ENCODE measurements at regions not wholly inside any gene's neighbourhood (a gene's known extent, or its start where the extent isn't known, plus 50 kb on each side); places are given as distances from the start of the nearest gene placed in this dataset.

GRCh38 chr15:92332125-92332899 lies 61.4 kb upstream of the ST8SIA2 start:
- ChIA-PET POLR2A (no interaction called here), CTCF (ENCODE audit: low intra/inter-chr PET ratio, low total read pairs) (no interaction called here)
- BruUV-seq (replicated peaks), result no TSS peak
- H3K79me2 ChIP-seq (ENCODE audit: insufficient read depth, low read length), result no peaks in the 10 kb centered on the region
- TF ChIP-seq DNMT3B (CRISPR knock-in tag; conservative IDR thresholded peaks at IDR 0.05), result no peak
- no peak for TF ChIP-seq ZNF678 (CRISPR knock-in tag; IDR thresholded peaks at IDR 0.05)
- TF ChIP-seq NFE2L2 (IDR thresholded peaks at IDR 0.05; ENCODE audit: low read length), result peak; percentile 81
- TF ChIP-seq MAFF (IDR thresholded peaks at IDR 0.05; ENCODE audit: low read depth, low read length), result peak; percentile 62
- TF ChIP-seq ZNF382 (CRISPR knock-in tag; IDR thresholded peaks at IDR 0.05; ENCODE audit: borderline replicate concordance), result no peak
- no peak for TF ChIP-seq HBP1 (CRISPR knock-in tag; IDR thresholded peaks at IDR 0.05; ENCODE audit: low read depth)
- TF ChIP-seq MAFK (conservative IDR thresholded peaks at IDR 0.05 in 1 of 2, IDR thresholded peaks at IDR 0.05 in 1 of 2; ENCODE audit: low read length in 2 of 2), result peak; percentile 47 to 72
- no peak for DNase-seq (ENCODE audit: low spot score)
- H3K27me3 ChIP-seq (ENCODE audit: control insufficient read depth in 1 of 2, insufficient read depth in 2 of 2, low read length in 2 of 2), result no peaks in the 10 kb centered on the region
- no peak overlapping the region for H2AFZ ChIP-seq (ENCODE audit: low read length)
- H3K4me2 ChIP-seq (ENCODE audit: low read depth, low read length), result no peak overlapping the region
- peaks cover 10% of the 10 kb centered on the region; the same call in 1 of the 2 replicates for H3K9me3 ChIP-seq (ENCODE audit: low read length)
- no peaks in the 10 kb centered on the region for H3K4me1 ChIP-seq (ENCODE audit: insufficient read depth, low read length)
- WGBS (ENCODE audit: low lambda C conversion rate), result 15% methylated on average over 6 of the region's 6 CpGs
- in situ Hi-C loops (cut with HindIII; ENCODE audit: extremely low pct_ligation_motif_present, low pct_unique_long_range_greater_than_20kb) (no loop called here), intact Hi-C loops (cut with micrococcal nuclease; ENCODE audit: unreplicated experiment) (no loop called here)
- H3K9ac ChIP-seq (ENCODE audit: insufficient read depth, low read depth, low read length), result no peak overlapping the region
- ATAC-seq, result no peak
- no peaks in the 10 kb centered on the region for H4K20me1 ChIP-seq (ENCODE audit: insufficient read depth, low read length)
- no peaks in the 10 kb centered on the region for H3K36me3 ChIP-seq (replicated peaks in 1 of 2; ENCODE audit: control insufficient read depth in 1 of 2, insufficient read depth in 2 of 2, low read length in 2 of 2)
- no peak overlapping the region for H3K27ac ChIP-seq (ENCODE audit: extremely low read length, insufficient read depth, low read length)
- no peak for FAIRE-seq
- no peak overlapping the region for H3K4me3 ChIP-seq (replicated peaks in 1 of 3; ENCODE audit: insufficient read depth in 1 of 3, low read depth in 2 of 3, low read length in 3 of 3)

- POLR2A ChIA-PET, result no interaction called here
- Histone ChIP-seq H3K9me3 (ENCODE audit: low read length) (peaks cover 10% of the 10 kb centered on the region; the same call in 1 of the 2 replicates), H3K4me3 (replicated peaks in 1 of 3; ENCODE audit: insufficient read depth in 1 of 3, low read depth in 2 of 3, low read length in 3 of 3) (no peak overlapping the region), H3K4me2 (ENCODE audit: low read depth, low read length) (no peak overlapping the region), H3K79me2 (ENCODE audit: insufficient read depth, low read length) (no peaks in the 10 kb centered on the region), H3K27me3 (ENCODE audit: control insufficient read depth in 1 of 2, insufficient read depth in 2 of 2, low read length in 2 of 2) (no peaks in the 10 kb centered on the region), H3K36me3 (replicated peaks in 1 of 2; ENCODE audit: control insufficient read depth in 1 of 2, insufficient read depth in 2 of 2, low read length in 2 of 2) (no peaks in the 10 kb centered on the region), H4K20me1 (ENCODE audit: insufficient read depth, low read length) (no peaks in the 10 kb centered on the region), H2AFZ (ENCODE audit: low read length) (no peak overlapping the region), H3K9ac (ENCODE audit: insufficient read depth, low read depth, low read length) (no peak overlapping the region), H3K4me1 (ENCODE audit: insufficient read depth, low read length) (no peaks in the 10 kb centered on the region), H3K27ac (ENCODE audit: extremely low read length, insufficient read depth, low read length) (no peak overlapping the region)
- CTCF ChIA-PET (ENCODE audit: low intra/inter-chr PET ratio, low total read pairs), result no interaction called here
- TF ChIP-seq NAIF1 (CRISPR knock-in tag; IDR thresholded peaks at IDR 0.05; ENCODE audit: borderline replicate concordance), result no peak
- TF ChIP-seq STAG1 (CRISPR knock-in tag; IDR thresholded peaks at IDR 0.05), result peak; percentile 21; the same call in 1 of the 2 replicates
- DNase-seq (ENCODE audit: low spot score) (no peak), ATAC-seq (no peak), FAIRE-seq (no peak)
- in situ Hi-C loops (cut with HindIII; ENCODE audit: extremely low pct_ligation_motif_present, low pct_unique_long_range_greater_than_20kb) (no loop called here), intact Hi-C loops (cut with micrococcal nuclease; ENCODE audit: unreplicated experiment) (no loop called here)
- WGBS (ENCODE audit: low lambda C conversion rate), result 54% methylated on average over 2 of the region's 2 CpGs
- BruUV-seq (replicated peaks), result no TSS peak
These were observed 60.0 kb upstream of the ST8SIA2 start for GRCh38 chr15:92333709-92334108.

All from HepG2 (cell line).